Midbrain (tissue), 1 donor: ENCODE measurements at regions not wholly inside any gene's neighbourhood (a gene's known extent, or its start where the extent isn't known, plus 50 kb on each side); places are given as distances from the start of the nearest gene placed in this dataset.

Source experiments
- DNase-seq: peaks from one replicate; lab custom pipeline; 2025; lab: John Stamatoyannopoulos, UW

GRCh38 chr22:34055525-34056200 is 135.4 kb upstream of the LARGE1 start:
- DNase-seq = no peak

- DNase-seq = no peak
Measured at GRCh38 chr22:34057726-34058125, 137.4 kb upstream of the LARGE1 start.

- DNase-seq = no peak
Measured at GRCh38 chr22:34064696-34065095, 144.4 kb upstream of the LARGE1 start.

GRCh38 chr22:34067031-34067430 is 146.8 kb upstream of the LARGE1 start:
- no peak for DNase-seq

GRCh38 chr22:34068001-34068400 is 147.7 kb upstream of the LARGE1 start:
- no peak for DNase-seq

GRCh38 chr22:34070051-34070450 is 149.8 kb upstream of the LARGE1 start:
- DNase-seq = no peak

- no peak for DNase-seq
Measured at GRCh38 chr22:34070531-34070930, 150.3 kb upstream of the LARGE1 start.

- DNase-seq = no peak
Measured at GRCh38 chr22:34072585-34072984, 152.3 kb upstream of the LARGE1 start.

GRCh38 chr22:34080433-34080832 is 160.2 kb upstream of the LARGE1 start:
- DNase-seq = no peak

- DNase-seq = no peak
Measured at GRCh38 chr22:34096770-34097169, 176.5 kb upstream of the LARGE1 start.

- DNase-seq = no peak
Measured at GRCh38 chr22:34099278-34099677, 179.0 kb upstream of the LARGE1 start.

- no peak for DNase-seq
Measured at GRCh38 chr22:34102633-34103032, 182.4 kb upstream of the LARGE1 start.

GRCh38 chr22:34105461-34106062 is 185.3 kb upstream of the LARGE1 start:
- peak; percentile 30 for DNase-seq

GRCh38 chr22:34108168-34108567 is 187.9 kb upstream of the LARGE1 start:
- DNase-seq = no peak

- peak; percentile 12 for DNase-seq
Measured at GRCh38 chr22:34111210-34111824, 191.0 kb upstream of the LARGE1 start.

GRCh38 chr22:34113381-34113780 is 193.1 kb upstream of the LARGE1 start:
- DNase-seq = no peak

- no peak for DNase-seq
Measured at GRCh38 chr22:34114406-34114805, 194.1 kb upstream of the LARGE1 start.

GRCh38 chr22:34115722-34116121 is 195.4 kb upstream of the LARGE1 start:
- DNase-seq = no peak

GRCh38 chr22:34116126-34116525 is 195.8 kb upstream of the LARGE1 start:
- DNase-seq = no peak

GRCh38 chr22:34122042-34122441 is 201.8 kb upstream of the LARGE1 start:
- no peak for DNase-seq

- DNase-seq = no peak
Measured at GRCh38 chr22:34129691-34130486, 209.6 kb upstream of the LARGE1 start.

GRCh38 chr22:34135749-34136148 is 215.5 kb upstream of the LARGE1 start:
- no peak for DNase-seq

- no peak for DNase-seq
Measured at GRCh38 chr22:34150023-34150422, 229.7 kb upstream of the LARGE1 start.
